ENCODE measurements at regions not wholly inside any gene's neighbourhood (a gene's known extent, or its start where the extent isn't known, plus 50 kb on each side); places are given as distances from the start of the nearest gene placed in this dataset.

- no peaks in the 10 kb centered on the region for H4K20me1 ChIP-seq (ENCODE audit: insufficient read depth)
- H3K9me3 ChIP-seq (ENCODE audit: low read length) = no peaks in the 10 kb centered on the region
- H3K9ac ChIP-seq (ENCODE audit: low read length) = no peak overlapping the region
- H3K27me3 ChIP-seq (ENCODE audit: insufficient read depth, low read depth, low read length) = no peaks in the 10 kb centered on the region
- no peak overlapping the region for H2AFZ ChIP-seq (ENCODE audit: low read depth, low read length)
- H3K79me2 ChIP-seq (replicated peaks; ENCODE audit: insufficient read depth, low read length) = no peaks in the 10 kb centered on the region
- no peaks in the 10 kb centered on the region for H3K36me3 ChIP-seq (ENCODE audit: insufficient read depth, low read length)
- no peak overlapping the region for H3K4me3 ChIP-seq (ENCODE audit: low read length)
- no peaks in the 10 kb centered on the region for H3F3A ChIP-seq (ENCODE audit: insufficient read depth, low read length, poor library complexity, severe bottlenecking)
- no peaks in the 10 kb centered on the region for H3K9me2 ChIP-seq (ENCODE audit: insufficient read depth, low read length)
- TF ChIP-seq EZH2 (IDR thresholded peaks at IDR 0.05; ENCODE audit: borderline replicate concordance, insufficient read depth, low read length, poor library complexity, severe bottlenecking) (no peak), MXI1 (conservative IDR thresholded peaks at IDR 0.05; ENCODE audit: poor library complexity, severe bottlenecking) (no peak), EP300 (conservative IDR thresholded peaks at IDR 0.05; ENCODE audit: poor library complexity, severe bottlenecking) (no peak), REST (IDR thresholded peaks at IDR 0.05; ENCODE audit: borderline replicate concordance) (no peak), CTCF (IDR thresholded peaks at IDR 0.05; ENCODE audit: poor library complexity, severe bottlenecking) (no peak), RAD21 (conservative IDR thresholded peaks at IDR 0.05) (no peak), SMC3 (conservative IDR thresholded peaks at IDR 0.05; ENCODE audit: poor library complexity) (no peak), TAF1 (IDR thresholded peaks at IDR 0.05; ENCODE audit: low read depth) (no peak), POLR2AphosphoS5 (IDR thresholded peaks at IDR 0.05) (no peak)
- no peak overlapping the region for H3K27ac ChIP-seq (ENCODE audit: low read length)
- H3K4me2 ChIP-seq (ENCODE audit: low read length) = no peak overlapping the region
Measured at GRCh38 chr4:3614731-3614980, 82.4 kb upstream of the LRPAP1 start.

GRCh38 chr4:3613967-3614730, 81.9 kb upstream of the LRPAP1 start:
- Histone ChIP-seq H3K27me3 (ENCODE audit: insufficient read depth, low read depth, low read length) (no peaks in the 10 kb centered on the region), H3K9me2 (ENCODE audit: insufficient read depth, low read length) (no peaks in the 10 kb centered on the region), H3K4me3 (ENCODE audit: low read length) (no peak overlapping the region), H4K20me1 (ENCODE audit: insufficient read depth) (no peaks in the 10 kb centered on the region), H3F3A (ENCODE audit: insufficient read depth, low read length, poor library complexity, severe bottlenecking) (no peaks in the 10 kb centered on the region), H3K9me3 (ENCODE audit: low read length) (no peaks in the 10 kb centered on the region), H2AFZ (ENCODE audit: low read depth, low read length) (no peak overlapping the region), H3K9ac (ENCODE audit: low read length) (no peak overlapping the region), H3K27ac (ENCODE audit: low read length) (no peak overlapping the region), H3K36me3 (ENCODE audit: insufficient read depth, low read length) (no peaks in the 10 kb centered on the region), H3K4me2 (ENCODE audit: low read length) (no peak overlapping the region), H3K79me2 (replicated peaks; ENCODE audit: insufficient read depth, low read length) (no peaks in the 10 kb centered on the region)
- TF ChIP-seq CTCF (IDR thresholded peaks at IDR 0.05; ENCODE audit: poor library complexity, severe bottlenecking) = no peak
- TF ChIP-seq POLR2AphosphoS5 (IDR thresholded peaks at IDR 0.05) = no peak
- TF ChIP-seq TAF1 (IDR thresholded peaks at IDR 0.05; ENCODE audit: low read depth) = no peak
- no peak for TF ChIP-seq RAD21 (conservative IDR thresholded peaks at IDR 0.05)
- no peak for TF ChIP-seq MXI1 (conservative IDR thresholded peaks at IDR 0.05; ENCODE audit: poor library complexity, severe bottlenecking)
- TF ChIP-seq EP300 (conservative IDR thresholded peaks at IDR 0.05; ENCODE audit: poor library complexity, severe bottlenecking) = no peak
- no peak for TF ChIP-seq REST (IDR thresholded peaks at IDR 0.05; ENCODE audit: borderline replicate concordance)
- no peak for TF ChIP-seq EZH2 (IDR thresholded peaks at IDR 0.05; ENCODE audit: borderline replicate concordance, insufficient read depth, low read length, poor library complexity, severe bottlenecking)
- no peak for TF ChIP-seq SMC3 (conservative IDR thresholded peaks at IDR 0.05; ENCODE audit: poor library complexity)

Measured in neural cell (in vitro differentiated cells).